ENCODE measurements at regions not wholly inside any gene's neighbourhood (a gene's known extent, or its start where the extent isn't known, plus 50 kb on each side); places are given as distances from the start of the nearest gene placed in this dataset.

GRCh38 chr2:30316408-30316807 lies 85.1 kb downstream of the LBH start:
- peaks cover 0 to 6% (median 1%) of the 10 kb centered on the region in 7 donors for H3K9me3 Mint-ChIP-seq
- Histone ChIP-seq H4K20me1 (ENCODE audit: insufficient read depth, low read length) (no peaks in the 10 kb centered on the region), H3K27me3 (ENCODE audit: control insufficient read depth in 2 of 2, insufficient read depth in 2 of 2, low read length in 2 of 2) (no peaks in the 10 kb centered on the region), H3K4me2 (replicated peaks; ENCODE audit: extremely low read depth, low read length, poor library complexity, severe bottlenecking) (no peak overlapping the region), H3K36me3 (replicated peaks in 1 of 2; ENCODE audit: control insufficient read depth in 1 of 2, insufficient read depth in 2 of 2, low read length in 2 of 2) (no peaks in the 10 kb centered on the region), H3K9me3 (replicated peaks in 1 of 2; ENCODE audit: control insufficient read depth in 1 of 2, insufficient read depth in 1 of 2, low read length in 2 of 2) (no peaks in the 10 kb centered on the region), H3K9ac (ENCODE audit: insufficient read depth, low read length, poor library complexity, severe bottlenecking) (no peak overlapping the region), H3K4me3 (replicated peaks in 1 of 3; ENCODE audit: low read depth in 2 of 3, low read length in 3 of 3) (no peak overlapping the region), H3K79me2 (ENCODE audit: insufficient read depth, low read length) (no peaks in the 10 kb centered on the region), H2AFZ (ENCODE audit: insufficient read depth, low read depth, low read length, poor library complexity, severe bottlenecking) (no peak overlapping the region), H3K4me1 (ENCODE audit: control insufficient read depth in 1 of 2, insufficient read depth in 2 of 2, low read length in 2 of 2) (no peaks in the 10 kb centered on the region), H3K27ac (ENCODE audit: low read depth in 1 of 2, low read length in 2 of 2) (no peak overlapping the region)
- TF ChIP-seq CTCF (IDR thresholded peaks at IDR 0.05): no peak
- peaks cover 6 to 8% (median 8%) of the 10 kb centered on the region in 3 donors for H3K27me3 Mint-ChIP-seq (ENCODE audit: low read depth in 3 of 3)
- no peak overlapping the region for H3K27ac Mint-ChIP-seq
- H3K36me3 Mint-ChIP-seq: no peaks in the 10 kb centered on the region
- intact Hi-C loops (cut with micrococcal nuclease): no loop called here
- H3K4me3 Mint-ChIP-seq: no peak overlapping the region
- 83% methylated on average over 1 of the region's 2 CpGs for WGBS (ENCODE audit: insufficient coverage)
- no peaks in the 10 kb centered on the region for H3K4me1 Mint-ChIP-seq
- no peak for DNase-seq

GRCh38 chr2:30318987-30319782 lies 87.9 kb downstream of the LBH start:
- intact Hi-C loops (cut with micrococcal nuclease): no loop called here
- no peak for TF ChIP-seq CTCF (IDR thresholded peaks at IDR 0.05)
- Mint-ChIP-seq H3K4me1 (no peaks in the 10 kb centered on the region), H3K27me3 (ENCODE audit: low read depth in 3 of 3) (peaks cover 6 to 11% (median 8%) of the 10 kb centered on the region in 3 donors), H3K9me3 (peaks cover 0 to 4% (median 1%) of the 10 kb centered on the region in 7 donors), H3K36me3 (no peaks in the 10 kb centered on the region), H3K27ac (no peak overlapping the region), H3K4me3 (no peak overlapping the region)
- no peaks in the 10 kb centered on the region for H3K9me3 ChIP-seq (replicated peaks in 1 of 2; ENCODE audit: control insufficient read depth in 1 of 2, insufficient read depth in 1 of 2, low read length in 2 of 2)
- DNase-seq: no peak
- H3K9ac ChIP-seq (ENCODE audit: insufficient read depth, low read length, poor library complexity, severe bottlenecking): no peak overlapping the region
- no peaks in the 10 kb centered on the region for H3K36me3 ChIP-seq (replicated peaks in 1 of 2; ENCODE audit: control insufficient read depth in 1 of 2, insufficient read depth in 2 of 2, low read length in 2 of 2)
- H3K27ac ChIP-seq (ENCODE audit: low read depth in 1 of 2, low read length in 2 of 2): no peak overlapping the region
- WGBS (ENCODE audit: insufficient coverage): 100% methylated on average over 4 of the region's 8 CpGs
- no peaks in the 10 kb centered on the region for H3K4me1 ChIP-seq (ENCODE audit: control insufficient read depth in 1 of 2, insufficient read depth in 2 of 2, low read length in 2 of 2)
- no peak overlapping the region for H3K4me2 ChIP-seq (replicated peaks; ENCODE audit: extremely low read depth, low read length, poor library complexity, severe bottlenecking)
- H3K79me2 ChIP-seq (ENCODE audit: insufficient read depth, low read length): no peaks in the 10 kb centered on the region
- H4K20me1 ChIP-seq (ENCODE audit: insufficient read depth, low read length): no peaks in the 10 kb centered on the region
- H3K4me3 ChIP-seq (replicated peaks in 1 of 3; ENCODE audit: low read depth in 2 of 3, low read length in 3 of 3): no peak overlapping the region
- H2AFZ ChIP-seq (ENCODE audit: insufficient read depth, low read depth, low read length, poor library complexity, severe bottlenecking): no peak overlapping the region
- H3K27me3 ChIP-seq (ENCODE audit: control insufficient read depth in 2 of 2, insufficient read depth in 2 of 2, low read length in 2 of 2): no peaks in the 10 kb centered on the region

Data from CD14-positive monocyte (primary cell).